ENCODE measurements at regions not wholly inside any gene's neighbourhood (a gene's known extent, or its start where the extent isn't known, plus 50 kb on each side); places are given as distances from the start of the nearest gene placed in this dataset.

DNA sequence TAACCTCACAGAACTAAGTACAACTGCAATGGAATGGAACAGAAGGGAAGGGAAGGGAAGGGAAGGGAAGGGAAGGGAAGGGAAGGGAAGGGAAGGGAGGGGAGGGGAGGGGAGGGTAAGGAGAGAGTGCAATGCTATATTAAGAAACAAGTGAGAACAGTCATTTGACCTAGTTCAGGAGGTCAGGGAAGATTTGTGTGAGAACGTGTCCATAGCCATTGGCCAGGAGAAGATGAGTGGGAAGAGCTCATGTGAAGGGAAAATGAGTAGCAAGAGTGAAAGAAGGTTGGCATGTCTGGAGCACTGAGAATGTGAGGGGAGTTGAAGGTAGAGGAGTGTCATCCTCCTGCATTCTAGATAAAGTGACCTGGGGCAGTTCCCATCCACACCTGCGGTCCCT lies 481.6 kb downstream of the IRS1 start:
- TF ChIP-seq POLR2A (IDR thresholded peaks at IDR 0.05): no peak
- TF ChIP-seq, protein P1, sequence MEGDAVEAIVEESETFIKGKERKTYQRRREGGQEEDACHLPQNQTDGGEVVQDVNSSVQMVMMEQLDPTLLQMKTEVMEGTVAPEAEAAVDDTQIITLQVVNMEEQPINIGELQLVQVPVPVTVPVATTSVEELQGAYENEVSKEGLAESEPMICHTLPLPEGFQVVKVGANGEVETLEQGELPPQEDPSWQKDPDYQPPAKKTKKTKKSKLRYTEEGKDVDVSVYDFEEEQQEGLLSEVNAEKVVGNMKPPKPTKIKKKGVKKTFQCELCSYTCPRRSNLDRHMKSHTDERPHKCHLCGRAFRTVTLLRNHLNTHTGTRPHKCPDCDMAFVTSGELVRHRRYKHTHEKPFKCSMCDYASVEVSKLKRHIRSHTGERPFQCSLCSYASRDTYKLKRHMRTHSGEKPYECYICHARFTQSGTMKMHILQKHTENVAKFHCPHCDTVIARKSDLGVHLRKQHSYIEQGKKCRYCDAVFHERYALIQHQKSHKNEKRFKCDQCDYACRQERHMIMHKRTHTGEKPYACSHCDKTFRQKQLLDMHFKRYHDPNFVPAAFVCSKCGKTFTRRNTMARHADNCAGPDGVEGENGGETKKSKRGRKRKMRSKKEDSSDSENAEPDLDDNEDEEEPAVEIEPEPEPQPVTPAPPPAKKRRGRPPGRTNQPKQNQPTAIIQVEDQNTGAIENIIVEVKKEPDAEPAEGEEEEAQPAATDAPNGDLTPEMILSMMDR (IDR thresholded peaks at IDR 0.05): no peak
- 66 to 83% (median 74%) methylated on average over 2 of the region's 2 CpGs for WGBS, 4 donors
- intact Hi-C loops (cut with DNase I): no loop called here

GRCh38 chr2:226313060-226313459 lies 486.6 kb downstream of the IRS1 start:
- DNase-seq (no peak), ATAC-seq (no peak)
- peaks cover 0 to 8% (median 0%) of the 10 kb centered on the region in 12 donors for H3K4me1 ChIP-seq
- no peaks in the 10 kb centered on the region for H3K36me3 ChIP-seq
- 87 to 94% (median 89%) methylated on average over 3 of the region's 3 CpGs for WGBS, 4 donors
- no peak overlapping the region for H3K27ac ChIP-seq
- intact Hi-C loops (cut with DNase I): no loop called here
- H3K9me3 ChIP-seq: no peaks in the 10 kb centered on the region
- no peak for TF ChIP-seq POLR2A (IDR thresholded peaks at IDR 0.05)
- TF ChIP-seq, protein P1 (IDR thresholded peaks at IDR 0.05): no peak
- no peak overlapping the region for H3K4me3 ChIP-seq
- no peaks in the 10 kb centered on the region for H3K27me3 ChIP-seq

More for the DNA sequence above, 481.6 kb downstream of the IRS1 start:
- no peaks in the 10 kb centered on the region for H3K4me1 ChIP-seq
- no peak overlapping the region for H3K27ac ChIP-seq
- H3K36me3 ChIP-seq: no peaks in the 10 kb centered on the region
- DNase-seq: no peak
- H3K27me3 ChIP-seq: no peaks in the 10 kb centered on the region
- no peak overlapping the region for H3K4me3 ChIP-seq
- no peaks in the 10 kb centered on the region for H3K9me3 ChIP-seq
- no peak for ATAC-seq

GRCh38 chr2:226312155-226312554 lies 487.5 kb downstream of the IRS1 start:
- WGBS, 4 donors: 84 to 91% (median 88%) methylated on average over 5 of the region's 5 CpGs

DNA sequence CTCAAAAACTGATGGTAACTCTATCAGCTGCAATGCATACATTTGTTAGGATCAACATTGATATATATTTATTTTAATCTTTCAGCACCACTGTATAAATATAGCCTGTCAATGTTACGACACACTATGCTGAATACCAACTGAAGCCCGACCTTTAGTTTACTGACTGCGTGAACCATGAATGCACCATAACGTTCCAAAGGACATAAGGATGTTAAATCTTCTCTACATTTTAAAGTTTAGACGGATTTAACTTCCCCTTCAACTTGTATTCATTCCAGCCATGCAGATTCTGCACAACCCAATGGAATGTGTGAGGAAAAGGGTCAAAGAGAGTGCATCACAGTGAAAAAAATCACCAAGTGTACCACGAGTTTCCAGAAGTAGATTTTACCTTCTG lies 489.5 kb downstream of the IRS1 start:
- Histone ChIP-seq H3K36me3 (no peaks in the 10 kb centered on the region), H3K4me1 (peaks cover 0 to 8% (median 0%) of the 10 kb centered on the region in 12 donors), H3K27me3 (no peaks in the 10 kb centered on the region), H3K9me3 (no peaks in the 10 kb centered on the region), H3K27ac (no peak overlapping the region), H3K4me3 (no peak overlapping the region)
- no peak for TF ChIP-seq POLR2A (IDR thresholded peaks at IDR 0.05)
- TF ChIP-seq, protein P1 (IDR thresholded peaks at IDR 0.05): no peak
- 57 to 63% (median 62%) methylated on average over 6 of the region's 6 CpGs for WGBS, 4 donors
- DNase-seq (no peak), ATAC-seq (no peak)
- intact Hi-C loops (cut with DNase I): no loop called here

More at GRCh38 chr2:226312155-226312554, 487.5 kb downstream of the IRS1 start:
- Histone ChIP-seq H3K4me3 (no peak overlapping the region), H3K4me1 (peaks cover 0 to 8% (median 0%) of the 10 kb centered on the region in 12 donors), H3K9me3 (no peaks in the 10 kb centered on the region), H3K27me3 (no peaks in the 10 kb centered on the region), H3K27ac (no peak overlapping the region), H3K36me3 (no peaks in the 10 kb centered on the region)
- ATAC-seq (no peak), DNase-seq (no peak)
- TF ChIP-seq, protein P1 (IDR thresholded peaks at IDR 0.05): no peak
- no peak for TF ChIP-seq POLR2A (IDR thresholded peaks at IDR 0.05)
- intact Hi-C loops (cut with DNase I): no loop called here

Measured in heart left ventricle (tissue), 16 donors.